ENCODE measurements at regions not wholly inside any gene's neighbourhood (a gene's known extent, or its start where the extent isn't known, plus 50 kb on each side); places are given as distances from the start of the nearest gene placed in this dataset.

- DNase-seq: no peak
Measured at GRCh38 chr2:71804281-71804751, 343.3 kb downstream of the CYP26B1 start.

- no peak for DNase-seq
Measured at GRCh38 chr2:71803398-71803797, 344.3 kb downstream of the CYP26B1 start.

GRCh38 chr2:71802556-71802955 lies 345.1 kb downstream of the CYP26B1 start:
- DNase-seq: no peak

- peak; percentile 58 for DNase-seq
Measured at GRCh38 chr2:71801969-71802368, 345.7 kb downstream of the CYP26B1 start.

GRCh38 chr2:71801556-71801955 lies 346.1 kb downstream of the CYP26B1 start:
- no peak for DNase-seq

GRCh38 chr2:71800851-71801250 lies 346.8 kb downstream of the CYP26B1 start:
- DNase-seq: no peak

GRCh38 chr2:71800106-71800809 lies 346.9 kb downstream of the DYSF start:
- DNase-seq: no peak

- no peak for DNase-seq
Measured at GRCh38 chr2:71799013-71799575, 345.7 kb downstream of the DYSF start.

GRCh38 chr2:71798266-71799012 lies 345.1 kb downstream of the DYSF start:
- DNase-seq: peak; percentile 48

- no peak for DNase-seq
Measured at GRCh38 chr2:71797035-71797810, 343.9 kb downstream of the DYSF start.

- DNase-seq: no peak
Measured at GRCh38 chr2:71796174-71796593, 342.8 kb downstream of the DYSF start.

- DNase-seq: no peak
Measured at GRCh38 chr2:71795486-71795885, 342.1 kb downstream of the DYSF start.

- DNase-seq: no peak
Measured at GRCh38 chr2:71794611-71795010, 341.2 kb downstream of the DYSF start.

GRCh38 chr2:71793926-71794325 lies 340.6 kb downstream of the DYSF start:
- DNase-seq: no peak

- DNase-seq: no peak
Measured at GRCh38 chr2:71792926-71793761, 339.8 kb downstream of the DYSF start.

GRCh38 chr2:71791501-71792135 lies 338.3 kb downstream of the DYSF start:
- no peak for DNase-seq

GRCh38 chr2:71791061-71791450 lies 337.7 kb downstream of the DYSF start:
- DNase-seq: no peak

GRCh38 chr2:71790226-71791060 lies 337.1 kb downstream of the DYSF start:
- no peak for DNase-seq

- DNase-seq: peak; percentile 4
Measured at GRCh38 chr2:71789556-71790204, 336.3 kb downstream of the DYSF start.

- no peak for DNase-seq
Measured at GRCh38 chr2:71788601-71789240, 335.4 kb downstream of the DYSF start.
